Spleen (tissue), 11 donors: ENCODE measurements at regions not wholly inside any gene's neighbourhood (a gene's known extent, or its start where the extent isn't known, plus 50 kb on each side); places are given as distances from the start of the nearest gene placed in this dataset.

Experiments
- DNase-seq: peaks from one replicate; pipeline ENCODE4 v3.0.0-alpha.2; 2020
- H3K27ac ChIP-seq, 8 donors: fragments of 200-600 bp; sonication (generic) in 7 of 8; 1 replicate in 4 of 8; 2 replicates in 4 of 8; pipeline versions ENCODE4 v1.5.0 to v1.8.0; 2016 to 2021; ENCODE audit warnings: inconsistent platforms in 4 of 8, mild to moderate bottlenecking in 4 of 8, moderate library complexity in 1 of 8
- H3K27me3 ChIP-seq, 7 donors: fragments of 200-600 bp; sonication (generic) in 6 of 7; replicated peaks in 1 of 7; 1 replicate in 4 of 7; 2 replicates in 3 of 7; pipeline versions ENCODE4 v1.5.0 to v1.8.0; 2016 to 2021; ENCODE audit warnings: inconsistent platforms in 3 of 7, mild to moderate bottlenecking in 1 of 7
- H3K36me3 ChIP-seq, 6 donors: fragments of 200-600 bp; sonication (generic) in 5 of 6; 1 replicate in 4 of 6; 2 replicates in 2 of 6; pipeline versions ENCODE4 v1.5.0 to v1.8.0; 2016 to 2021; ENCODE audit warnings: inconsistent platforms in 2 of 6
- H3K4me1 ChIP-seq, 6 donors: fragments of 200-600 bp; sonication (generic) in 5 of 6; 1 replicate in 3 of 6; 2 replicates in 3 of 6; pipeline versions ENCODE4 v1.5.0 to v1.8.0; 2016 to 2021; ENCODE audit warnings: inconsistent platforms in 3 of 6
- H3K4me3 ChIP-seq, 8 donors: fragments of 200-600 bp; sonication (generic) in 7 of 8; 1 replicate in 4 of 8; 2 replicates in 4 of 8; pipeline versions ENCODE4 v1.5.0 to v1.8.0; 2016 to 2021; ENCODE audit warnings: inconsistent platforms in 4 of 8, mild to moderate bottlenecking in 4 of 8, moderate library complexity in 2 of 8
- H3K9me3 ChIP-seq, 8 donors: fragments of 200-600 bp; sonication (generic) in 7 of 8; 1 replicate in 4 of 8; 2 replicates in 4 of 8; pipeline versions ENCODE4 v1.5.0 to v1.8.0; 2016 to 2021; ENCODE audit warnings: inconsistent platforms in 4 of 8
- CTCF ChIP-seq, 11 experiments: fragments of 200-600 bp in 7 of 11; fragments of 450-650 bp in 4 of 11; sonication (generic) in 4 of 11; IDR thresholded peaks in 8 of 11; conservative IDR thresholded peaks in 3 of 11; 1 replicate in 7 of 11; 2 replicates in 4 of 11; pipeline versions ENCODE4 v1.4.0 to v1.8.0; 2016 to 2021; ENCODE audit warnings: antibody characterized with exemption in 11 of 11, inconsistent platforms in 4 of 11, mild to moderate bottlenecking in 1 of 11
- POLR2A ChIP-seq, 3 donors: fragments of 450-650 bp; IDR thresholded peaks; one replicate each; pipeline ENCODE4 v1.5.1; 2017; ENCODE audit warnings: antibody characterized with exemption in 3 of 3, mild to moderate bottlenecking in 1 of 3
- POLR2AphosphoS5 ChIP-seq, 3 donors: sonication (generic); formaldehyde crosslinking; IDR thresholded peaks; one replicate each; pipeline ENCODE4 v1.5.1; 2017; ENCODE audit warnings: antibody characterized with exemption in 3 of 3
- WGBS, 5 donors: extraction: QIAGEN DNeasy Blood & Tissue Kit in 3 of 5; methylation state at CpG; one replicate each; pipeline versions ENCODE4 v1.1.5 to v1.1.7; 2013 to 2018; 5-methylcytosine and 5-hydroxymethylcytosine counted together
- intact Hi-C: fragments of 100-400 bp; cut with DNase I; formaldehyde crosslinking; loops from one replicate; pipeline ENCODE4 v1.15.0; 2023; ENCODE audit warnings: low total_unique reads
- donor health status: healthy with polysubstance abuse.
- donor health status: DM: no; HTN: no; CAD: no; lungs with moderate emphysema.
- donor health status: DM: no; HTN: no; CAD: no.
- donor health status: Bipolar disorder and iron deficiency.
- donor health status: healthy.
- donor health status: DM: no; HTN: no; CAD: no.
- donor health status: DM: yes; HTN: yes; CAD: no.

GRCh38 chr2:136238286-136239078, 120.5 kb upstream of the CXCR4 start:
- DNase-seq, result no peak
- H3K27ac ChIP-seq, result peak overlapping the region; percentile 84 to 96 (median 93)
- H3K36me3 ChIP-seq, result no peaks in the 10 kb centered on the region
- intact Hi-C loops, result no loop called here
- no peaks in the 10 kb centered on the region for H3K27me3 ChIP-seq
- H3K4me1 ChIP-seq, result peaks cover 20 to 70% (median 41%) of the 10 kb centered on the region in 6 donors
- no peak for TF ChIP-seq POLR2A (IDR thresholded peaks at IDR 0.05)
- peak in 1 of 11 experiments; percentile 18 for TF ChIP-seq CTCF (IDR thresholded peaks at IDR 0.05 in 8 of 11, conservative IDR thresholded peaks at IDR 0.05 in 3 of 11)
- peak in 1 of 3 donors; percentile 52 for TF ChIP-seq POLR2AphosphoS5 (IDR thresholded peaks at IDR 0.05)
- peak overlapping the region in 1 of 8 donors; percentile 56 for H3K4me3 ChIP-seq
- H3K9me3 ChIP-seq, result no peaks in the 10 kb centered on the region
- WGBS, 5 donors, result 8 to 15% (median 12%) methylated on average over 6 of the region's 6 CpGs

- no peak overlapping the region for H3K4me3 ChIP-seq
- no peak for DNase-seq
- WGBS, 5 donors, result 59 to 69% (median 68%) methylated on average over 3 to 4 of the region's 4 CpGs
- no peaks in the 10 kb centered on the region for H3K36me3 ChIP-seq
- TF ChIP-seq CTCF (IDR thresholded peaks at IDR 0.05 in 8 of 11, conservative IDR thresholded peaks at IDR 0.05 in 3 of 11) (no peak), POLR2A (IDR thresholded peaks at IDR 0.05) (no peak)
- peak overlapping the region in 3 of 8 donors; percentile 93 to 96 (median 94) for H3K27ac ChIP-seq
- no peaks in the 10 kb centered on the region for H3K27me3 ChIP-seq
- H3K4me1 ChIP-seq, result peaks cover 21 to 66% (median 47%) of the 10 kb centered on the region in 6 donors
- intact Hi-C loops, result no loop called here
- H3K9me3 ChIP-seq, result no peaks in the 10 kb centered on the region
Observed at GRCh38 chr2:136236019-136236418, 118.1 kb upstream of the CXCR4 start.

GRCh38 chr2:136235546-136235945, 117.6 kb upstream of the CXCR4 start:
- H3K4me3 ChIP-seq, result no peak overlapping the region
- WGBS, 5 donors, result 49 to 84% (median 81%) methylated on average over 4 of the region's 4 CpGs
- H3K27ac ChIP-seq, result no peak overlapping the region
- no peak for TF ChIP-seq POLR2A (IDR thresholded peaks at IDR 0.05)
- no peak for TF ChIP-seq CTCF (IDR thresholded peaks at IDR 0.05 in 8 of 11, conservative IDR thresholded peaks at IDR 0.05 in 3 of 11)
- no peak for TF ChIP-seq POLR2AphosphoS5 (IDR thresholded peaks at IDR 0.05)
- no peaks in the 10 kb centered on the region for H3K36me3 ChIP-seq
- DNase-seq, result no peak
- H3K9me3 ChIP-seq, result no peaks in the 10 kb centered on the region
- H3K4me1 ChIP-seq, result peaks cover 21 to 64% (median 47%) of the 10 kb centered on the region in 6 donors
- no peaks in the 10 kb centered on the region for H3K27me3 ChIP-seq
- intact Hi-C loops, result no loop called here

GRCh38 chr2:136234261-136234660, 116.3 kb upstream of the CXCR4 start:
- H3K27ac ChIP-seq, result no peak overlapping the region
- no peak for DNase-seq
- no peaks in the 10 kb centered on the region for H3K36me3 ChIP-seq
- no peaks in the 10 kb centered on the region for H3K27me3 ChIP-seq
- WGBS, 5 donors, result 90 to 98% (median 98%) methylated on average over 7 of the region's 7 CpGs
- TF ChIP-seq POLR2AphosphoS5 (IDR thresholded peaks at IDR 0.05), result no peak
- no peak for TF ChIP-seq POLR2A (IDR thresholded peaks at IDR 0.05)
- TF ChIP-seq CTCF (IDR thresholded peaks at IDR 0.05 in 8 of 11, conservative IDR thresholded peaks at IDR 0.05 in 3 of 11), result no peak
- no peaks in the 10 kb centered on the region for H3K9me3 ChIP-seq
- intact Hi-C loops, result no loop called here
- H3K4me1 ChIP-seq, result peaks cover 16 to 51% (median 37%) of the 10 kb centered on the region in 6 donors
- H3K4me3 ChIP-seq, result no peak overlapping the region
